ENCODE measurements at regions not wholly inside any gene's neighbourhood (a gene's known extent, or its start where the extent isn't known, plus 50 kb on each side); places are given as distances from the start of the nearest gene placed in this dataset.
"Not testable (repeated sequence)": the region's sequence is repeated elsewhere in the genome, so short reads cannot be mapped to it uniquely, and the experiment has no call there.

GRCh38 chr6:98067375-98067774 lies 767.0 kb upstream of the POU3F2 start:
- Histone ChIP-seq H3K36me3 (replicated peaks in 1 of 2; ENCODE audit: control insufficient read depth in 1 of 2, insufficient read depth in 2 of 2, low read length in 1 of 2) (no peaks in the 10 kb centered on the region), H3K27ac (ENCODE audit: low read depth in 2 of 2, low read length in 1 of 2) (no peak overlapping the region), H3K4me3 (ENCODE audit: low read depth in 2 of 2, low read length in 1 of 2) (no peak overlapping the region), H3K4me1 (ENCODE audit: control insufficient read depth in 1 of 2, insufficient read depth in 2 of 2, low read depth in 1 of 2, low read length in 1 of 2) (no peaks in the 10 kb centered on the region), H3F3A (replicated peaks; ENCODE audit: insufficient read depth) (no peaks in the 10 kb centered on the region), H2AFZ (ENCODE audit: low read depth) (no peak overlapping the region), H3K9me2 (no peaks in the 10 kb centered on the region), H3K27me3 (ENCODE audit: insufficient read depth) (no peaks in the 10 kb centered on the region), H3K4me2 (no peak overlapping the region), H3K79me2 (ENCODE audit: insufficient read depth) (no peaks in the 10 kb centered on the region), H4K20me1 (ENCODE audit: insufficient read depth) (no peaks in the 10 kb centered on the region), H3K9ac (no peak overlapping the region), H3K9me3 (no peaks in the 10 kb centered on the region)
- CTCF ChIA-PET, result interaction anchor here (1.3 kb wide), 1 partner anchor 11 kb away, joined by 3 read pairs; no protein-coding TSS in a partner anchor
- POLR2A ChIA-PET, result no interaction called here
- 20% methylated on average over 1 of the region's 2 CpGs for WGBS (ENCODE audit: low lambda C conversion rate)
- TF ChIP-seq CTCF (IDR thresholded peaks at IDR 0.05) (no peak), MXI1 (IDR thresholded peaks at IDR 0.05; ENCODE audit: low read depth, low read length) (no peak), IRF3 (IDR thresholded peaks at IDR 0.05; ENCODE audit: low read depth, low read length) (no peak), TCF12 (IDR thresholded peaks at IDR 0.05) (no peak), ZBTB33 (IDR thresholded peaks at IDR 0.05; ENCODE audit: borderline replicate concordance, low read depth) (no peak), USF2 (IDR thresholded peaks at IDR 0.05; ENCODE audit: borderline replicate concordance, low read depth, low read length) (no peak), FOSL2 (IDR thresholded peaks at IDR 0.05; ENCODE audit: borderline replicate concordance, low read depth) (no peak), SIN3A (IDR thresholded peaks at IDR 0.05; ENCODE audit: borderline replicate concordance, low read depth, low read length) (no peak), TEAD4 (IDR thresholded peaks at IDR 0.05; ENCODE audit: borderline replicate concordance, insufficient read depth) (no peak), POLR2AphosphoS5 (IDR thresholded peaks at IDR 0.05; ENCODE audit: low read depth, low read length) (no peak), EZH2phosphoT487 (IDR thresholded peaks at IDR 0.05; ENCODE audit: borderline replicate concordance, low read depth) (no peak), RFX5 (IDR thresholded peaks at IDR 0.05; ENCODE audit: low read length) (no peak), REST (IDR thresholded peaks at IDR 0.05; ENCODE audit: low read depth, low read length) (no peak)
- no peak for DNase-seq

GRCh38 chr6:98088537-98088936 lies 745.8 kb upstream of the POU3F2 start:
- H3F3A ChIP-seq (replicated peaks; ENCODE audit: insufficient read depth); H2AFZ ChIP-seq (ENCODE audit: low read depth); DNase-seq; H3K79me2 ChIP-seq (ENCODE audit: insufficient read depth); H3K4me3 ChIP-seq (ENCODE audit: low read depth in 2 of 2, low read length in 1 of 2); H4K20me1 ChIP-seq (ENCODE audit: insufficient read depth); H3K27me3 ChIP-seq (ENCODE audit: insufficient read depth); H3K9me3 ChIP-seq; H3K4me1 ChIP-seq (ENCODE audit: control insufficient read depth in 1 of 2, insufficient read depth in 2 of 2, low read depth in 1 of 2, low read length in 1 of 2); H3K9ac ChIP-seq; CTCF ChIA-PET; POLR2A ChIA-PET; H3K27ac ChIP-seq (ENCODE audit: low read depth in 2 of 2, low read length in 1 of 2); H3K36me3 ChIP-seq (replicated peaks in 1 of 2; ENCODE audit: control insufficient read depth in 1 of 2, insufficient read depth in 2 of 2, low read length in 1 of 2); H3K9me2 ChIP-seq; H3K4me2 ChIP-seq: not testable (repeated sequence)
- WGBS (ENCODE audit: low lambda C conversion rate), result 46% methylated on average over 5 of the region's 8 CpGs
